ENCODE measurements at regions not wholly inside any gene's neighbourhood (a gene's known extent, or its start where the extent isn't known, plus 50 kb on each side); places are given as distances from the start of the nearest gene placed in this dataset.

DNA sequence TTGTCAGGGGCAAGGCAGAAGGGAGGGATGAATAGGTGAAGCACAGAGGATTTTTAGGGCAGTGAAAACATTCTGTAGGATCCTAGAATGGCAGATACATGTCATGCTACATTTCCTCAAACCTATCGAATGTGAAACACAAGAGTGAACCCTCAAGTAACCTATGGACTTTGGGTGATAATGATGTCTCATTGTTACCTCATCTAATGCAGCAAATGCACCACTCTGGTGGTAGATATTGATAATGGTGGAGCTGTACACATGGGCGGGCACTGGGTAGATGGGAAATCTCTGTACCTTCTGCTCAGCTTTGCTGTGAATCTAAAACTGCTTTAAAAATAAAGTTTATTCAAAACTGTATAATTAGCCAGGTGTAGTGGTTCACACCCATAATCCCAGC, 95.2 kb upstream of the NCK2 start:
- no peak for DNase-seq

DNA sequence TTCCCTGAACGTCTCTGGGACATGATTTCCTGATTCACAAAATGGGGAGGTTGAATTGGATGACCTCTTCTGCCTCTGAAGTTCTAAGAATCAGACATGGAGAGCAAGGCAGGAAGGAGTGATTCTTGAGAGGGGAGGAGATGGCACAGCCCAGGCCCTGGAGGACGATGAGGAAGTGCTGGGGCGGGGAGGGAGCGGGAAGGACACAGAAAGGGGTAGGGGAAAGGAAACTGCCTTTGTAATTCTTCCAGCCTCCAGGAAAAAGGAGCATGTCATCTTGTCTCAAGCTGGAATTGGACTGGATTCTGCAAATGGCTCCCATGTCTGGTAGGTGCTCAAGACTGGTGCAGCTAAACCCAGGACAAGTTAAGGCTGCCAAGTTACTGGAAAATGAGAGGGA, 97.0 kb upstream of the NCK2 start:
- DNase-seq = no peak

DNA sequence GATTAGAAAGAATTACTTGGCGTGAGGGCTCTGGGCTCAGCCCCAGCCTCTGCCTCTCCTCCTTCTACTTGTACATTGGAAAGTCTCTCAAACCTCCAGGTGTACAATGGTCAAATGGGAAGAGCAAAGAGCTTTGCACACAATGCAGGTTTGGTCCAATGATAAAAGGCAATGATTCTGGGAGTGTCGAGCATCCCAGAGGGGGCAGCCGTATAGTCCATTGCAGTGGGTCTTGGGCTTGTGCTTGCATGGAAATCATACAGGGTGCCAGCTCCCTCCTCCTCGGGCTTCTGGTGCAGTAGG, 98.0 kb upstream of the NCK2 start:
- DNase-seq = no peak

DNA sequence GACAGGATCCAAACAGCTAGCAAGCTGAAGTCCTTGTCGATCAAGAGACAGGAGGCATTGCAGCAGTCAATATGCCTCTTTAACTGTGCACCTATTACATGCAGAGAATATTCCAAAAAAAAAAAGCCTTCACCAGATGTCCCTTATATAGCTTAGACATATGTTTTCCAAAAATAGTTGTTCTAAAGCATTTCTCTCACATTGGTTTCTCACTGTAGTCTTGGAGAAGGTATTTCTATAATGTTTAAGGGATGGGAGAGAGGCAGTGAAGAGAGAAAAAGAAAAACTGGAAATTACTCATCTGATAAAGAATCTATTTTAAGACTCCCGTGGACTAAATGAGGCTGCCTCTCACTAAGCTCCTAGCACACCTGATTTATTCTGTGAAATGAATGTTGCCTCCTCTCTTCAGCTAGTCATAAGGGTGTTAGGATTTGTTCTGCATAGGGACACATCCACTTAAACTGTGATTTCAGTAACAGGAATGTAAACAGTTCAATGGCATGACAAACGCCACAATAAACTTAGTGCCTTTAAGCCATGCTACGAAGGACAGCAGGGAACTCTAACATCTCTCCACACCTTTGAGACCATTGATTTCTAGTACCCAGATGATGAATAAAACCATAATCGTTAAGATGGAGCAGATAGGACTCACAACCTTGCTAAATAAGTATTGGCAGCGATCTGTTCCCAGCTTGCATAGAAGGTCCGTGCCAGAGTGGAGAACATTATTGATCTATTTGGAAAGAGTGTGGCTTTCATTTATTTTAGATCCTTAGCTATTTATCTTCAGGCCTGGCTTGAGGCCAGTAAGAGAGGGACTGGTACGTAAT, 98.6 kb upstream of the NCK2 start:
- no peak for DNase-seq

DNA sequence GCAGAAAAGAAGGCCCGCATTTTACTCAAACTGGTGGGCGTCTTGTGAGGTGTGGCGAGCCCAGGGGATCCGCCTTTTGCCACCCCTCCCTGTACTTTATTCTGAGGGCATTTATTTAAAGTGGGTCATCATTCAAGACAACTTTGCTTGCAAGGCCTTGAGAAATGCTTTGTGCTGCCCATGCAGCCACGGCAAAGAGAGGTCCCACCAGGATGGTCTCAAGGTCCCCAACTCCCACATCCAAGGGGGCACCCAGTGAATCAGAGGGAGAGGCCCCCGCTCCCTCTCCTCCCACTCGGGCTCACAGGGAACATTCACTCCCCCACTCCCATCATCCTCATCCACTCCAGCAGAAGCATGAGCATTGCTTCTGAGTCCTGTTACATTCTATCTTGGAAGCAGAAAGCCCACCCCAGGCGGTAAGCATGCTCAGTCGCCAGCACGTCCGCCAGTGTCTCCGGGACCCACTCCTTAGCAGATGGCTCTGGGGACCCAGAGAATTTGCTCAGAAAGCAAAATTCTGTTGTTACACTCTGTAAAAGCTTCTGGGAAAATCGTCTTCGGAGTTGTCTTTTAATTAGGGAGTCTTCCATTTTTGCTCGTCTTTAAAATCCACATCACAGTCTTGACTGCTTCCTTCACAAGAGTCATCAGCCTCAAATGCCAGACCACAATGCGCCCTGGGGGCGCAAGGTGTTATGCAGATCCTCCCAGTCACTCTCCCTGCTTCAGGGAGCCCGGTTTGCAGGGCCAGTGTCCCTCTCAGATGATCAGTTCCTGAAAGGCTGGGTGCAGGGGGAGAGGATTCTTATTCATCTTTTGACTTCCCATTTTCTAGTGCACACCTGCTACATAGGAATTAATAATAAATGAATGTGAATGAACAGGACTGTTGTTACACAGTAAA, 99.4 kb upstream of the NCK2 start:
- DNase-seq = no peak

DNA sequence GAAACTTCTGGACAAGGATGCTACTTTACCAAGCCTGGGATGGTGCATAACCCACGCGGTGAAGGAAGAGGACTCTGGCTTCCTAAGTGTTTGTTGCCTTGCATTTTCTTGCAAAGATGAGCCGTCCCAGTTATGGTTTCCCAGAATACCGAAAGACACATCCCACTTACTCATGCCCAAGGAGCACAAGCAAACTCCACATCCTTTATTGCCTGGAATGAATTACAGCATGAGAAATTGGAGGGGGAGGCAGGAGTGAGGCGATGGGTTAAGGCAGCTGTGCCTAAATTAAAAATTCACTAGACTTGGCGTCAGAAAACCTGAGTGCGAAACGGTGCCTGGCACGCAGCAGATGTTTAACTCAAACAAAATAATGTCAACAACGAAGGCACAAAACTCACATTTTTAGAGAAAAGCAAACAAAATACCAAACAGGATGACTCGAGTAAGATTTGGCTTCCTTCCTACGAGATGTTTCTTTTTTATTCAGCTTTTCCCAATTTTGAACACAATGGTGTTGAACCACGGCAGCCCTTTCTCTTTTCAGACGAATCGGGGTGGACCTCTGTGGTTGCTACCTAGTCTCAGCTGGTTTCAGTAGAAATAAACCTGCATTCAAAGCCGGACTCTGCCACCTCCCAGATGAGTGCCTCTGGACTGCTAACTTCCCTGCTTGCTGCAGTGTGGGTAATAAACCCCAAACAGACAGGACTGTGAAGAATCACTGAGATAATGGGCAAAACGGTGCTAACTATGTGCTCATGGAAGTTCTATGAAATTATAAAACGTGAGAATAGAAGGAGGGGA, 100.3 kb upstream of the NCK2 start:
- DNase-seq = no peak

DNA sequence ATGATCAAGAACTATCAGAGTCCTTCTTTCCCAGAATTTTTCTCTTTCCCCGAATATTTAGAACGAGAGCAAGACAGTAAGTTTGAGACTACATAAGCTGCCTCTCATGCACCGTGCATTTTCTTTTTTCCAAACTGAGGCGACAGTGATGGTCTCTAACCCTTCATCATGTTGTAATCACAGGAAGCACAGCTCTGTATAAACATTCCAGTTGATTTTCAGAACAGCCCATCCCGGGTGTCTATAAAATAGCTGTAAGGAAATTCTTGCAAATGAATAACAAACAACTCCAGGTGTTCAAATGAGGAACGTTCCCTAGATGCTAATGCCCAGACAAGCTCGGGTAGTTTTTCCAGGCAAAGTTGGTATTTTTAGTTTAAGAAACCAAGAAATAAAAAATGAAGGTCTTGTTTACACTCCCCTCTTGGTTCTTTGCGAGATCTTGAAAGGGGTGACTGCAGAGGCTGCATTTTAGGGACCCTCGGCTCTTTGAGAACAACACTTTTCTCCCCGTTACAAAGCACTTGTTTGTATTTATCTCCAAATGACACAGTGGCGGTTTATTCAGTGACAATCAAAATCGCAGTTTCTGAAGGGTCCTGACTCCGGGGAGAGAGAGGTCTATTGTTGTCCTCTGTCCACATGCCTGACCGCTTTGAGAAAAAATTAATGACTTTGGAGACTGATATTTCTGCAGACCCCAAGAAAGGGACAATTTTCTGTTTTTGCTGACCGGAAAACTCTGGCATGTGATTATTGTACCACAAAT, 101.1 kb upstream of the NCK2 start:
- no peak for DNase-seq

DNA sequence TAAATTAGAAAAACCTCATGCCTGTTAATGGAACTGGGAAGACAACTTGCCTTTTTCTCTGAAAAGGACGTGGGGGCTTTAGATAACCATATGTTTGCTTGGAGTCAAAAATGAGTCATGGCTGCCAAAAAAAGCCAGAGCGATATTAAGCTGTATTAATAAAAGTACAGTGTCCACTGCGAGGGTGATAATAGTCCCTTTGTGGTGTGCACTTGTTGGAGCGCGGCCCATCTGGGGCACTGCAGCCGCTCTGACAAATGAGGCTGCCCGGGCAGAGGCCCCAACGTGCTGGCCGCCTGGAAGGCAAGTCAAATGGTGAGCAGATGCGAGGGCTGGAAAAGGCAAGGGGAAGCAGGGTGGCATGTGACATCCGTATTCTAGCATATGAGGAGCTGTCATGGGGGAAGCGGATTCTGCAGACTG, 103.3 kb upstream of the NCK2 start:
- DNase-seq = peak; percentile 67

DNA sequence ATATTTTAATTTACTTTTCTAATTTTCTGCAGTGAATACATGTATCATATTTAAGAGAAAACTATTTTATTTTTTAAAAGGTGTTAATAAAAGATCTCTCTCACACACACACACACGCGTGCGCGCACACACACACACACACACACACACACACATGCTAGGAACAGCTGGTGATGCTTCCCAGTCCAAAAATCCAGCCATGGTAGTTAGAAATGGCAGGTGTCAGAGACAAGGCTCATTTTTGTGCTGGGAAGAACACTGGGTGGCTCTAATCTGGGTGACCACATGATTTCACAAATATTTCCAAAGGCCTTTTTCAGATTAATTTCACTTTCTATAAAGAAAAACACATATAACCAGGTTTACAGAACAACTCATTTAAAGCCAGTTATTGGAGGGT, 104.5 kb upstream of the NCK2 start:
- DNase-seq = no peak

DNA sequence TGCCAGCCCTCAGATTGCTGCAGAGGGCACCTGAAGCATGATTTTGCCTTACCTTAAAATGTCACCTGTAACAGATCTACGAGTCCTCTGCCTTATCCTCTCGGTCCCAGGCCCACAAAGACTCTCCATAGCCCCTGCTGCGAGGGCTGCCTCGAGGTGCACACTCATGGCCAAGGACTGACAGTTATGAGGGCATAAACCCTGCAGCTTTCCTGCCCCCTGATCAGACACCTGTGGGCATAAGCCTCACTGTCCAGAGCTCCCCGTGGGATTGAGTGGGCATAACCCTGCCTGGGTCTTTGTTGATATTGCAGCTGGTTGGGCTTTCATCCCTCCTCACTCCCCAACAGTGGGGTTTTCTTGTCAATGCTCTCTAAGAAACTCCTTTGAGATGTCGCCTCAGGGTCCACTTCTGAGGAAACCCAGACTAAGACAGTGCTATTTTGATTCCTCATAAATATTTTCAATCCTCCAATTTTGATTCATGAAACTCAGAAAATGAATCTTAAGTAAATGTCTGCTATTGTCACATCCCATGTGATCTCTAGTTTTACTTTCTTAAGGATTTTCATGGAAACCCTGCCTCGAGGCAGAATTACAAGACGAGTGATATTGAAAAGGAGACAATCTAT, 108.5 kb upstream of the NCK2 start:
- no peak for DNase-seq

DNA sequence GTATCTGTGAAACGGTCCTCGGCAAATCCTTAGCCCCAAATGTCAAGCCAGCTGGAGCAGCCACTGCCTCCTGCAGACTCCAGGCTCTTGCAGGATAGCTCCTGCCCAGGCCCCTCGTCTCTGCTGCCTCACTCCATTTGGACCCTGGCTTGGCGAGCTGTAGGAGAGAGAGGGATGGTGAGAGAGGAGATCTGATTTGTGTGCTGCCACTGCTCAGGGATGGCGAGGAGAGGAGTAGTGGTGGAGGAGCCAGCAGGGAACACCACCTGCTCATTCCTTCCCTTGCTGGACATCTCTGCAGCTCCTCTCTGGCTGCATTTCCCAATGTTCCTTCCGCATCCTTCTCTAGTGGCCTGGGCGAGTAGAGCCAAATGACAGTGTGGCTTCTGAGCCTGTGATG, 109.1 kb upstream of the NCK2 start:
- no peak for DNase-seq

DNA sequence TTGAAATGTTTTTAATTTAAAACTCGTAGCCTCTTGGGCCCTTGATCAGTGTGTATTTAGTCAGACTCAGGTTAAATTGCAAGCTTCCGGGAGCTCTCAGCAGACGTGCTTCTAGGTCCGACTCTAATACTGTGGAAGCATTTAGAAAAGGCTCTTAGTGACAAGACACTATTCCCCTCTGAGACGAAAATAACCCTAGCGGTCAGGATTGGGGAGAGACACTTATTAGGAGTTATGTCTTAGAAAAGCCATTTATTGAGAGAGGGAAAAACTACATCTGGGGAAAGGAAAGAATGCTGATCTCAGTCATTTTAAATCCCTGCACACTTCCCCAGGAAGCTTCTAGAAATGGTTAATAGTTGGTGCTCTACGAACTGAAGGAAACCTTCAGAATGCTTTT, 110.5 kb upstream of the NCK2 start:
- DNase-seq = no peak

DNA sequence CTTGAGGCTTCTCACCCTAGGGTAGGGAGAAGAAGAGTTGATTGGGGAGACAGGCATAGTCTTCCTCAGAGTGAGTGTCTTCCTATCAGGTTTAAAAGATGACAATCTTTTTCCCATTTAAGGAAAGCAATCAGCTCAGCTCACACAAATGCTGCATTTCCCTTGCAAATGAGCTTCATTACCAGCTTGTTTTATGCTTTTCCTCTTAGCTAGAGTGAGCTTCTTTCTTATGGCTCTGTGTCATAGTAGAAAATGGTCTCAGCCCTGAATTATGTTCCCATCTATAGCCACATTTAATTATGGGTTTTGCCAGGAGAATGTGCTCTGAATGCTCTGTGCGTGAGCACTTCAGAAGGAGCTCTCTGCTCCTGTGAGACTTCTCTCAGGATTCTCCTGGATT, 112.8 kb upstream of the NCK2 start:
- DNase-seq = no peak

DNA sequence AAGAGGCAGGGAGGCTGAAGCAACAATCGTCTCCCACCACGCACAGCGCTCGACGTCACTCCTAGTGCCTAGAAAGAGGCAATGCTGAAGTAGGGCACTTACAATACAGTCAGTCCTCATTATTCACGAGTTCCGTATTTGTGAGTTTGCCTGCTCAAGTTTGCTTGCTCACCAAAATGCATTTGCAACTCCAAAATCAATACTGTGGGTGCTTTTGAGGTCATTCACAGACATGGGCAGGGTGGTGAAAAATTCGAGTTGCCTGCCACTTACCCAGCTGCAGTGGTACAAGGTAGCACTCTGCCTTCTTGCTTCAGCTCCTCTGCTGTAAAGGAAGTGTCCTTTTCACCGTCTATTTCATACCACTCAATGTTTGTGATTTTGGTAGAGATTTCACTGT, 113.7 kb upstream of the NCK2 start:
- no peak for DNase-seq

DNA sequence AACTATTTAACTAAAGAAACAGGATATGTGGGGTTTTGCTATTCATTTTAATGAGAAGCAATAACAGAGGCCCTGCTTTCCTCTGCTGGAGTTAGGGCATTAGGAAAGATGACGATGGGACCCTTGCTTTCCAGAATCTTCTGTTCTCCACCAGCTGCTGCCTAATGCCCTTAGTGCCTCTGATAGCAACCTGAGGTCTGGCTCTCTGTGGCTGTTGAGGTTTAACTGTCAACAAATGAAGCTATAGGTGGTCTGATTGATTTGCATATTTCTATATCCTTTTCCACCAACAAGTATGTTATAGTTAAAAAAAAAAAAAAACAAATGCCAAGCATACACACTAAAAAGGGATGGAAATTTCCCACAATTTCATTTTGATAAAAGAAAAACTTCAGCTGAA, 115.1 kb upstream of the NCK2 start:
- DNase-seq = no peak

DNA sequence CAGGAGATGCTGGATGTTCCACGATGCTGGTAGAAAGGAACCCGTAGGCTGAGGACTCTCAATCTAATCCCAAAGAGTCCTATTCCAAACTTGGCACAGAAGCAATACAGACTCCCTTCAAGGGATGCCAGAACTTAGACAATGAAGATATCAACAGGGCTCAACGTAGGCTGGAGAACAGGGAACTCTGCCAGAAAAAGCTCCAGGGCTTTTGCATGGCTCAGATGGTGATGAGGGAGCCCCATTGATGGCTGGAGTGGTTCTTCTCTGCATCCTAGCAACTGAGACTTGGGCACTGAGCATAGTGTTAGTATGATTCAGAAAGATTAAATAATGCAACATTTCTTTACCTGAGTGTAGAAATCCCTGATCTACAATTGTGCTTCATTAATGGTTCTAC, 117.2 kb upstream of the NCK2 start:
- DNase-seq = no peak

DNA sequence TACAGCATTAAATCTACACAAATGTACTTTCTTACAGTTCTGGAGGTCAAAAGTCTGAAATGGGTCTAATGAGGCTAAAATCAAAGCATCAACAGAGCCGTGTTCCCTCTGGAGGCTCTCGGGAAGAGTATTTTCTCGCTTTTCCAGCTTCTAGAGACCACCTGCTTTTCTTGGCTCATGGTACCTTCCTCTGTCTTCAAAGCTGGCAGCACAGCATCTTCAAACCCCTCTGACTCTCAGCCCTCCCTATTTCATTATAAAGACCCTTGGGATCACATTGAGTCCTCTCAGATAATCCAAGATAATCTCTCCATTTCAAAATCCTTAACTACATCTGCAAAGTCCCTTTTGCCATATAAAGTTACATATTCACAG, 117.8 kb upstream of the NCK2 start:
- no peak for DNase-seq

DNA sequence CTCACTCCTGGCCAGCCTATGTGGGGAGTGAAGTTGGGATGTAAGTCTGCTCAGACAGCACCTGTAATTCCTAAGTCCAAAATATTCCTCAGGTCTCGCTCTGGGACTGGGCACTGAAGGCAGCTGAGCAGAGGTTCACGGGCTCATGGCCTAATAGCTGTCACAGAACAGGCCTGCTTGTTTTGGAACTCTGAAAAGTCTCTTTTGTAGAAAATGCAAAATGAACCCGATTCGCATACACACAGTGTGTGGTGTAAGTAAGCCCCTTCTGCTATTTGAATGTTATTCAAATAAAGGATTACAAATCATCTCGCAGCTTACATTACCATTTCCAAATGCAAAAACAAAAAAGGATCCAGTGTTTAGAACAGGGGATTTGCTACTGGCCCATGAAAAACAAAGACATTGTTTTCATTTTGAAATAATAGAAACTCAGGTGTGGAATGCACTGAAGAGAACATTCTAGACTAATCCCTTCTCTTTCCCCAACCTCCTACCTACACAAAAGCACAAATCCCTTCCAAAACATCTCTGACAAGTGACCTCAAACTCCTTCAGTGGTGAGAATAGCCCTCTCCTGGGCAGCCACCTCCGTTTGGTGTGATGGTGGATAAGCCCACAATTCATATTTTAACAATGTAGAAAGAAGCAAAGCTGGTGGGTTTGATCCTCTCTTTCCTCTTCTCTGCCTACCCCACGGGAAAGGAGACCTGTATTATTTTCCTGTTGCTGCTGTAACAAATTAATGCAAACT, 118.3 kb upstream of the NCK2 start:
- DNase-seq = no peak

DNA sequence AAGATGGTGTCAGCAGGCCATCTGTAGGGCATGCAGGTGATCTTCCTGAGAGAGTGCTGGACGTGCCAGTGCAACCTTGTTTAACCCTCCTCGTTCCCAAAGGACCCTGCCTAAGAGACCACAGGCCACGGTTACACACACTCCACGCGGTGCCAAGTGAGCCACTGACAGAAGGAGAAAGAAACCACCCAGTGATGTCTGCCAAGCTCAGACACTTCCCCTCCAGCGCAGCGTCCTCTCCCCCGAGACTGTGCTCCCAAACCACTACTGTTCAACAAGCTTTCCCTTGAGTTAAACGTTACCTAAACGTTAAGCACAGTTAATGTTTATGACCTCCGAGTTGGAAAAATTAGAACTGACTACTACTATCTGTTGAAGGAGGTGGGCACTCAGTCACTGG, 119.1 kb upstream of the NCK2 start:
- DNase-seq = no peak

DNA sequence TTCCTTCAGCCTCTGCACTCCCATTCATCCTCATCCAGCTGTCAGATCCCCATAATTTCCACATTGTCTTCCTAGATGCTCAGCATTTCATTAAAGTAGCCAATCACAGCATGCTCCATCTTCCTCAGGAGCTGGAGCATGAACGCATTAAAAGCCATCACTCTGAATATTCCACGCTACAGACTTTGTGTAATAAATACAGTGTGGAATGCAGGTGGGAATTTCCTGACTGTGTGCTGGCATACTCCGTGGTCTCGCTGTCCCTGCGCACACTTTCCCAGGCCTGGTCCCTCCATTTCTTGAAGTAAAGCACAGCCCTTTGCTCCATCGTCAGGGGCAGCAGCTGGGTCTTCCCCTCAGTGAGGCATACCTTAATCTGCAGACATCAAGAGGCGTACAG, 123.7 kb upstream of the NCK2 start:
- no peak for DNase-seq

DNA sequence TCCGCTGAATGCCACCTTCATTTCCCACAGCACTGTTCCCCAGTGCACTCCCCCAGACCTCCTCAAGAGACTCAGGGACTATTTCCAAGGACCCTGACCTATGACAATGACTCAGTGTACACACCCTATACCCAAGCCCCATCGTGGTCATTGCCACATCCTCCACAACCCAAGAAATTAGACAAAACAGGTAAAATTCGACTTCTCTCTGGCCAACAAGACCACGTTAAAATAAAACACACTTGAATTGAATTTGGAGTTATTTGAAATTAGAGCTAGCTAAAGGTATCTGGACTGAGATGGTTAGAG, 126.4 kb upstream of the NCK2 start:
- no peak for DNase-seq
